ENCODE measurements at regions not wholly inside any gene's neighbourhood (a gene's known extent, or its start where the extent isn't known, plus 50 kb on each side); places are given as distances from the start of the nearest gene placed in this dataset.
"Not testable (repeated sequence)": the region's sequence is repeated elsewhere in the genome, so short reads cannot be mapped to it uniquely, and the experiment has no call there.

DNA sequence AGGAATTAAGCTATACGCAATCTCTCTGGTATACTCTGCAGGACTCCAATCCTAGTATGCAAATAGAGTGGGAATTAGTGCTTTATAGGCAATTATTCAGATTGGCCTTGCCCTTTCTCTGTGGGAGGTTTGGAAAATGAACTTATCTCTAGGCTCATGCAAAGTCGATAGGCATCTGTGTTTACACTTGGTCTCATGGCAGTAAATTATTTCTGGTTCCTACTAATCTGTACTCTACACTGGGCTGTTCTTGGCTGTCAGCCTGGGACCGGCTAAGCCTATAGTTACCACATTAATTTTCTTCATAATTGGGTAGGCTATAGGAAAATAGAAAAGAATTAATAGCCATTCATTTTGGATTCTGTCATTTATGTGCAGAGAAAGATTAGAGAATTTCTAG is 544.6 kb downstream of the AMY1C start:
- H3K27ac ChIP-seq (ENCODE audit: low read depth, low read length), result no peak overlapping the region
- H3K36me3 ChIP-seq (ENCODE audit: control insufficient read depth, insufficient read depth, low read length), result no peaks in the 10 kb centered on the region
- H3K9ac ChIP-seq (ENCODE audit: low read depth, low read length), result no peak overlapping the region
- H3K9me3 ChIP-seq (ENCODE audit: control insufficient read depth, insufficient read depth, low read length), result no peaks in the 10 kb centered on the region
- H3K4me1 ChIP-seq (ENCODE audit: control insufficient read depth, insufficient read depth, low read length), result peaks cover 12% of the 10 kb centered on the region
- no peaks in the 10 kb centered on the region for H3K27me3 ChIP-seq (ENCODE audit: control insufficient read depth, insufficient read depth, low read length)
- H3K4me3 ChIP-seq (ENCODE audit: low read depth, low read length), result no peak overlapping the region

DNA sequence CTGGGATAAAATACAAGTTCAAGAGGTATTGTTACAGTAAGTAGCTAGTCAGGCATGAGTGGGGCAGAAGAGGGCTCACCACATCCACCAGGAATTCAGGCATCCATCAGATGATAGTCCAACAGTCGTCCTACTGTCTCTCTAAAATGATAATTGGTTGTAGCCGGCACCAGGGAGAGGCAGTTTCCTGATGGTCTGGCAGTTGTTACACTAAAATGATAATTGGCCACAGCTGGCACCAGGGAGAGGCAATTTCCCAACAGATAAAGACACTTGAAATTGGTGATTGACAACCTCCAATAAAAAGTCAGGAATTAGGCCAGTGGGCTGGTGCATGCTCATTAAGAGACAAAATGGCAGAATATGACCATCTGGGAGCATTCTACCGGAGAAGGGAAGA is 545.8 kb downstream of the AMY1C start:
- Histone ChIP-seq H3K27me3 (ENCODE audit: control insufficient read depth, insufficient read depth, low read length) (no peaks in the 10 kb centered on the region), H3K9me3 (ENCODE audit: control insufficient read depth, insufficient read depth, low read length) (no peaks in the 10 kb centered on the region), H3K4me1 (ENCODE audit: control insufficient read depth, insufficient read depth, low read length) (peaks cover 8% of the 10 kb centered on the region), H3K27ac (ENCODE audit: low read depth, low read length) (no peak overlapping the region), H3K4me3 (ENCODE audit: low read depth, low read length) (no peak overlapping the region), H3K9ac (ENCODE audit: low read depth, low read length) (no peak overlapping the region), H3K36me3 (ENCODE audit: control insufficient read depth, insufficient read depth, low read length) (no peaks in the 10 kb centered on the region)

GRCh38 chr1:104309673-104310072 is 560.0 kb downstream of the AMY1C start:
- Histone ChIP-seq H3K9ac (ENCODE audit: low read depth, low read length) (no peak overlapping the region), H3K36me3 (ENCODE audit: control insufficient read depth, insufficient read depth, low read length) (no peaks in the 10 kb centered on the region), H3K27me3 (ENCODE audit: control insufficient read depth, insufficient read depth, low read length) (no peaks in the 10 kb centered on the region), H3K9me3 (ENCODE audit: control insufficient read depth, insufficient read depth, low read length) (no peaks in the 10 kb centered on the region), H3K27ac (ENCODE audit: low read depth, low read length) (no peak overlapping the region), H3K4me1 (ENCODE audit: control insufficient read depth, insufficient read depth, low read length) (no peaks in the 10 kb centered on the region), H3K4me3 (ENCODE audit: low read depth, low read length) (no peak overlapping the region)

- Histone ChIP-seq H3K4me3 (ENCODE audit: low read depth, low read length) (no peak overlapping the region), H3K27me3 (ENCODE audit: control insufficient read depth, insufficient read depth, low read length) (no peaks in the 10 kb centered on the region), H3K4me1 (ENCODE audit: control insufficient read depth, insufficient read depth, low read length) (no peaks in the 10 kb centered on the region), H3K36me3 (ENCODE audit: control insufficient read depth, insufficient read depth, low read length) (no peaks in the 10 kb centered on the region), H3K9me3 (ENCODE audit: control insufficient read depth, insufficient read depth, low read length) (no peaks in the 10 kb centered on the region), H3K9ac (ENCODE audit: low read depth, low read length) (no peak overlapping the region), H3K27ac (ENCODE audit: low read depth, low read length) (no peak overlapping the region)
These were observed 566.1 kb downstream of the AMY1C start for GRCh38 chr1:104315823-104316222.

DNA sequence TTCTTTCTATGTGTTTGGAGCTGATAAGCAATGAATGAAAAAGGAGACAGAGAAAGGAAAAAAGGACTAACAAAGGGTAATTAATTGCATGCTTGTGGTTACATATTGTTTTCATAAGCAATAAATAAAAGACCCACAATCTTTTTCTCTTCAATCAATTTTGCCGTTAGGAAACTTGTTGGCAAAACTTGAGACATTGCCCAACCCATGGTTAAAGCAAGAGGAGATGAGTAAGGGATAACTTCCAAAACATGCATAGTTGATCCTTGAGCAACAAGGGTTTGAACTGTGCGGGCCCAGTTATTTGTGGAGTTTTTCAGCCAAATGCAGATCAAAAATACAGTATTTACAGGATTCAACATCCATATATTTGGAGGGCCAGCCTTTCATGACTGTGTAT is 572.4 kb downstream of the AMY1C start:
- no peaks in the 10 kb centered on the region for H3K4me1 ChIP-seq (ENCODE audit: control insufficient read depth, insufficient read depth, low read length)

GRCh38 chr1:104329278-104329677 is 579.6 kb downstream of the AMY1C start:
- Histone ChIP-seq H3K27ac (ENCODE audit: low read depth, low read length) (no peak overlapping the region), H3K36me3 (ENCODE audit: control insufficient read depth, insufficient read depth, low read length) (no peaks in the 10 kb centered on the region), H3K4me3 (ENCODE audit: low read depth, low read length) (no peak overlapping the region), H3K27me3 (ENCODE audit: control insufficient read depth, insufficient read depth, low read length) (no peaks in the 10 kb centered on the region), H3K9ac (ENCODE audit: low read depth, low read length) (no peak overlapping the region), H3K4me1 (ENCODE audit: control insufficient read depth, insufficient read depth, low read length) (no peaks in the 10 kb centered on the region), H3K9me3 (ENCODE audit: control insufficient read depth, insufficient read depth, low read length) (no peaks in the 10 kb centered on the region)

More for the DNA sequence above, 572.4 kb downstream of the AMY1C start:
- Histone ChIP-seq H3K27ac (ENCODE audit: low read depth, low read length) (no peak overlapping the region), H3K9ac (ENCODE audit: low read depth, low read length) (no peak overlapping the region), H3K4me3 (ENCODE audit: low read depth, low read length) (no peak overlapping the region), H3K9me3 (ENCODE audit: control insufficient read depth, insufficient read depth, low read length) (no peaks in the 10 kb centered on the region), H3K36me3 (ENCODE audit: control insufficient read depth, insufficient read depth, low read length) (no peaks in the 10 kb centered on the region), H3K27me3 (ENCODE audit: control insufficient read depth, insufficient read depth, low read length) (no peaks in the 10 kb centered on the region)

DNA sequence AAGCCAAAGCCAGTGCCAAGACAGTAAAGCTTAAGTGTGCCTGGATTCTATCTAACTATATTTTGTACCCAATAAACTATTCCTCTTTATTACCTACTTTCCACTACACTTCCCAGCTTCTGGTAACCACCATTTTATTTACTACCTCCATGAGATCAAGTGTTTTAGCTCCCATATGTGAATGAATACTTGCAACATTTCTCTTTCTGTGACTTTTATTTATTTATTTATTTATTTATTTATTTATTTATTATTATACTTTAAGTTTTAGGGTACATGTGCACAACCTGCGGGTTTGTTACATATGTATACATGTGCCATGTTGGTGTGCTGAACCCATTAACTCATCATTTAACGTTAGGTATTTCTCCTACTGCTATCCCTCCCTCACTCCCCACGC is 582.1 kb downstream of the AMY1C start:
- Histone ChIP-seq H3K27ac (ENCODE audit: low read depth, low read length) (no peak overlapping the region), H3K36me3 (ENCODE audit: control insufficient read depth, insufficient read depth, low read length) (no peaks in the 10 kb centered on the region), H3K9me3 (ENCODE audit: control insufficient read depth, insufficient read depth, low read length) (no peaks in the 10 kb centered on the region), H3K27me3 (ENCODE audit: control insufficient read depth, insufficient read depth, low read length) (no peaks in the 10 kb centered on the region), H3K9ac (ENCODE audit: low read depth, low read length) (no peak overlapping the region), H3K4me1 (ENCODE audit: control insufficient read depth, insufficient read depth, low read length) (no peaks in the 10 kb centered on the region), H3K4me3 (ENCODE audit: low read depth, low read length) (no peak overlapping the region)

GRCh38 chr1:104337927-104338326 is 588.2 kb downstream of the AMY1C start:
- H3K36me3 ChIP-seq (ENCODE audit: control insufficient read depth, insufficient read depth, low read length), result not testable (repeated sequence)

DNA sequence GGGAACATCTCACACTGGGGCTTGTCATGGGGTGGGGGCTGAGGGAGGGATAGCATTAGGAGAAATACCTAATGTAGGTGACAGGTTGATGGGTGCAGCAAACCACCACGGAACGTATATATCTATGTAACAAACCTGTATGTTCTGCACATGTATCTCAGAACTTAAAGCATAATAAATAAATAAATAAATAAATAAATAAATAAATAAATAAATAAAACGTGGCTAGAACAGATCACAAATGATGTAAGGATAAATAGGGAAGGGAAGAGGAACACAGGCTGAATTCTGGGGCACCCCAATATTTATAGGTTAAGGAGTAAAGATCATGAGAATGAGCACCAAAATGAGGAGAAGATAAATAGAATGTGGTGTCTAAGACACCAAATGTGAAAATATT is 592.2 kb downstream of the AMY1C start:
- Histone ChIP-seq H3K27ac (ENCODE audit: low read depth, low read length) (no peak overlapping the region), H3K27me3 (ENCODE audit: control insufficient read depth, insufficient read depth, low read length) (no peaks in the 10 kb centered on the region), H3K4me3 (ENCODE audit: low read depth, low read length) (no peak overlapping the region), H3K4me1 (ENCODE audit: control insufficient read depth, insufficient read depth, low read length) (no peaks in the 10 kb centered on the region), H3K9ac (ENCODE audit: low read depth, low read length) (no peak overlapping the region), H3K9me3 (ENCODE audit: control insufficient read depth, insufficient read depth, low read length) (no peaks in the 10 kb centered on the region), H3K36me3 (ENCODE audit: control insufficient read depth, insufficient read depth, low read length) (no peaks in the 10 kb centered on the region)

More at GRCh38 chr1:104337927-104338326, 588.2 kb downstream of the AMY1C start:
- not testable (repeated sequence) for H3K9me3 ChIP-seq (ENCODE audit: control insufficient read depth, insufficient read depth, low read length); H3K4me1 ChIP-seq (ENCODE audit: control insufficient read depth, insufficient read depth, low read length); H3K9ac ChIP-seq (ENCODE audit: low read depth, low read length); H3K27me3 ChIP-seq (ENCODE audit: control insufficient read depth, insufficient read depth, low read length); H3K4me3 ChIP-seq (ENCODE audit: low read depth, low read length); H3K27ac ChIP-seq (ENCODE audit: low read depth, low read length)

DNA sequence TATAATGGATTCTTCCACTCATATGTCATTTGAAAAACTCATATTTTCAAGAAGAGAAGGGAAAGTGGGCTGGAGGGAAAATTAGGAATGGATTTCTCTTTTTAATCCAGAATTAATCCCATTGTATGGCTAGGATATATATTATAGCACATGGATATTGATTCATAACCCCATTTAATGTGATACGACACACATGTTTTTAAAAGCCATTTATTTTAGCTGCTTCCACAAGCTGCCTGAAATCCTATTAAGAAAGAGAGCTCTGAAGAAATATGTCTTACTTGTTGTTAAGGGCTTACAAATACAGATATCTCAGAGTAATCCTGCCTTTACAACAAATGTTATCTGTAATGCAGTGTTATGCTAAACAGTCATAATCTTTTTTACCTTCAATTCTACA is 598.6 kb downstream of the AMY1C start:
- Histone ChIP-seq H3K9ac (ENCODE audit: low read depth, low read length) (no peak overlapping the region), H3K9me3 (ENCODE audit: control insufficient read depth, insufficient read depth, low read length) (no peaks in the 10 kb centered on the region), H3K36me3 (ENCODE audit: control insufficient read depth, insufficient read depth, low read length) (no peaks in the 10 kb centered on the region), H3K27ac (ENCODE audit: low read depth, low read length) (no peak overlapping the region), H3K27me3 (ENCODE audit: control insufficient read depth, insufficient read depth, low read length) (no peaks in the 10 kb centered on the region), H3K4me3 (ENCODE audit: low read depth, low read length) (no peak overlapping the region), H3K4me1 (ENCODE audit: control insufficient read depth, insufficient read depth, low read length) (no peaks in the 10 kb centered on the region)

DNA sequence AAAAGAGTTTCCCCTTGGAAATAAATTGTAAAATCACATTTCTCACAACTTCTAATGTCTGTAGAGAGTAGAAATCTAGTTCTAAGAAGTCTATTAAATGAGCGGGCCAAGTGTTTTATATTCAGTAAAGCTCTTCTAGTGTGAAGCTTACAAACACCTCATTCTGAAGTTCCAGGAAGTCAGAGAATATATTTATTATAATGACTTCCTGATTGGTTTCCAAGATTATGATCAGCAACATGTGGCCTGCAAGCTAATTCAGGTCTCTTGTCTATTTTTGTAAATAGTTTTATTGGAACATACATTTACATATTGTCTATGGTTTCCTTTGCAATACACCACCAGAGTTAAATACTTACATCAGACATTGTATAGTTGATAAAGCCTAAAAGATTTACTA is 603.9 kb downstream of the AMY1C start:
- Histone ChIP-seq H3K9me3 (ENCODE audit: control insufficient read depth, insufficient read depth, low read length) (no peaks in the 10 kb centered on the region), H3K4me3 (ENCODE audit: low read depth, low read length) (no peak overlapping the region), H3K36me3 (ENCODE audit: control insufficient read depth, insufficient read depth, low read length) (no peaks in the 10 kb centered on the region), H3K9ac (ENCODE audit: low read depth, low read length) (no peak overlapping the region), H3K27me3 (ENCODE audit: control insufficient read depth, insufficient read depth, low read length) (no peaks in the 10 kb centered on the region), H3K4me1 (ENCODE audit: control insufficient read depth, insufficient read depth, low read length) (no peaks in the 10 kb centered on the region), H3K27ac (ENCODE audit: low read depth, low read length) (no peak overlapping the region)

GRCh38 chr1:104358086-104358485 is 608.4 kb downstream of the AMY1C start:
- Histone ChIP-seq H3K9me3 (ENCODE audit: control insufficient read depth, insufficient read depth, low read length) (no peaks in the 10 kb centered on the region), H3K4me1 (ENCODE audit: control insufficient read depth, insufficient read depth, low read length) (peaks cover 3% of the 10 kb centered on the region; the same call in 1 of the 2 replicates), H3K9ac (ENCODE audit: low read depth, low read length) (no peak overlapping the region), H3K27me3 (ENCODE audit: control insufficient read depth, insufficient read depth, low read length) (no peaks in the 10 kb centered on the region), H3K4me3 (ENCODE audit: low read depth, low read length) (no peak overlapping the region), H3K36me3 (ENCODE audit: control insufficient read depth, insufficient read depth, low read length) (no peaks in the 10 kb centered on the region), H3K27ac (ENCODE audit: low read depth, low read length) (no peak overlapping the region)
